Activated CD4-positive, alpha-beta memory T cell treated with anti-CD3 and anti-CD28 coated beads, Interleukin-2, amount 10 ng/mL, durations not matched to agents 7 days and 5 days (primary cell): ENCODE measurements at regions not wholly inside any gene's neighbourhood (a gene's known extent, or its start where the extent isn't known, plus 50 kb on each side); places are given as distances from the start of the nearest gene placed in this dataset.

Source experiments
- CTCF ChIA-PET: fragments of 350-600 bp; sonication (Branson Sonifier 250); formaldehyde crosslinking; loops from one replicate; lab custom pipeline; 2021; ENCODE audit warnings: antibody characterized with exemption, inconsistent platforms; lab: Charles Lee
- POLR2A ChIA-PET: fragments of 350-600 bp; sonication (Branson Sonifier 250); formaldehyde crosslinking; loops from one replicate; lab custom pipeline; 2021; ENCODE audit warnings: antibody characterized with exemption; lab: Charles Lee
- DNase-seq: peaks from one replicate; pipeline ENCODE4 v3.0.0-alpha.2; 2020
- H3K27ac Mint-ChIP-seq: one replicate; pipeline ENCODE4 v1.8.0; 2021; ENCODE audit warnings: mild to moderate bottlenecking, mixed read lengths
- H3K27me3 Mint-ChIP-seq: one replicate; pipeline ENCODE4 v1.8.0; 2021; ENCODE audit warnings: mixed read lengths
- H3K36me3 Mint-ChIP-seq: one replicate; pipeline ENCODE4 v1.8.0; 2021; ENCODE audit warnings: low read depth, mixed read lengths
- H3K4me1 Mint-ChIP-seq: one replicate; pipeline ENCODE4 v1.8.0; 2021; ENCODE audit warnings: mixed read lengths
- H3K4me3 Mint-ChIP-seq: one replicate; pipeline ENCODE4 v1.8.0; 2021; ENCODE audit warnings: mild to moderate bottlenecking, mixed read lengths
- H3K9me3 Mint-ChIP-seq: one replicate; pipeline ENCODE4 v1.8.0; 2021; ENCODE audit warnings: mixed read lengths

- ChIA-PET CTCF (interaction anchor here (2.3 kb wide), 1 partner anchor 51 kb away, joined by 6 read pairs; no protein-coding TSS in a partner anchor), POLR2A (no interaction called here)
- no peaks in the 10 kb centered on the region for H3K27me3 Mint-ChIP-seq
- no peak for DNase-seq
- no peaks in the 10 kb centered on the region for H3K36me3 Mint-ChIP-seq
- H3K4me3 Mint-ChIP-seq, result no peak overlapping the region
- no peak overlapping the region for H3K27ac Mint-ChIP-seq
- H3K4me1 Mint-ChIP-seq, result no peaks in the 10 kb centered on the region
- H3K9me3 Mint-ChIP-seq, result no peaks in the 10 kb centered on the region
These were observed 88.6 kb upstream of the PFKP start for GRCh38 chr10:2978574-2979273.

DNA sequence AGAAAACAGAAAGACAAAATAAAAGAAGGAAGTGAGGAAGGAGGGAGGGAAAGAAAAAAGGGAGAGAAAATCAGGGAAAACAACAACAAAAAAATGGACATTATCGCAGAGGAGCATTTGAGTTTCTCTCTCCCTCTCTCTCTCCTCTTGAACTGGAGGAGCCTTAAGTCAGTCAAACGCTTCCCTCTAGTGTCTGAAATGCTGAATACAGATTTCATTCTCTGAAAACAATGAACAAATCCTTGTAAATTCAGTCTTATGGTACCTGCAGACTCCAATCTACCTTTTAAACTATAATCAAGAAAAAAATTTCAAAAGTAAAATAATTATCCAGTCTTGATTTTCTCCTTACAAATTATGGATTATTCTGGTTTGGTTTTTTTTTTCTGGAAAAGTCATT lies 89.2 kb upstream of the PFKP start:
- H3K36me3 Mint-ChIP-seq, result no peaks in the 10 kb centered on the region
- no peaks in the 10 kb centered on the region for H3K27me3 Mint-ChIP-seq
- POLR2A ChIA-PET, result interaction anchor here (0.6 kb wide), 1 partner anchor 17 kb away, joined by 3 read pairs; no protein-coding TSS in a partner anchor
- no peak overlapping the region for H3K27ac Mint-ChIP-seq
- no peak overlapping the region for H3K4me3 Mint-ChIP-seq
- DNase-seq, result no peak
- no peaks in the 10 kb centered on the region for H3K9me3 Mint-ChIP-seq
- no peaks in the 10 kb centered on the region for H3K4me1 Mint-ChIP-seq
- CTCF ChIA-PET, result interaction anchor here (2.3 kb wide), 1 partner anchor 50 kb away, joined by 6 read pairs; no protein-coding TSS in a partner anchor

- POLR2A ChIA-PET, result no interaction called here
These were observed 92.7 kb upstream of the PFKP start for GRCh38 chr10:2974503-2975207.

DNA sequence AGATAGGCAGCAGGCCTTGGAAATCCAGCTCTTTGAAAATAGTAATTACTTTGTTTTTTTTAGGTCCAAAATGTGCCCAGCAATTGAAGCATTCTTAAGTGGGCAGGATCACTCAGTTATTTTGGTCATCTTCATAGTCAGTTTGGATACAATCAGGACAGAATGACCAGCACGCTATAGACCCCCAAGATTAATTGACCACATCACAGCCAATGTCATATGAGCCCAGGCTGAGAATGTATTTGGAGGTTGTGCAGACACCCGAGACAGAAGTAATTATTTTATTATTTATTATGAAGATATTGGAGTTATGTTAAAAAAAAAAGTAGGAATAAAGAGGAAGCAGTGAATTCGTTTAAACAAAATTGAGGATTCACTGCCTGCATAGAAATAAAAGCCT lies 93.3 kb upstream of the PFKP start:
- DNase-seq, result no peak
- no peaks in the 10 kb centered on the region for H3K27me3 Mint-ChIP-seq
- ChIA-PET CTCF (no interaction called here), POLR2A (no interaction called here)
- no peaks in the 10 kb centered on the region for H3K4me1 Mint-ChIP-seq
- no peak overlapping the region for H3K27ac Mint-ChIP-seq
- no peaks in the 10 kb centered on the region for H3K9me3 Mint-ChIP-seq
- H3K4me3 Mint-ChIP-seq, result no peak overlapping the region
- H3K36me3 Mint-ChIP-seq, result no peaks in the 10 kb centered on the region

More at GRCh38 chr10:2974503-2975207, 92.7 kb upstream of the PFKP start:
- Mint-ChIP-seq H3K9me3 (no peaks in the 10 kb centered on the region), H3K27ac (no peak overlapping the region), H3K36me3 (no peaks in the 10 kb centered on the region), H3K4me3 (no peak overlapping the region), H3K4me1 (no peaks in the 10 kb centered on the region), H3K27me3 (no peaks in the 10 kb centered on the region)
- no peak for DNase-seq
- CTCF ChIA-PET, result no interaction called here

GRCh38 chr10:2972810-2973209 lies 94.5 kb upstream of the PFKP start:
- H3K4me1 Mint-ChIP-seq, result no peaks in the 10 kb centered on the region

DNA sequence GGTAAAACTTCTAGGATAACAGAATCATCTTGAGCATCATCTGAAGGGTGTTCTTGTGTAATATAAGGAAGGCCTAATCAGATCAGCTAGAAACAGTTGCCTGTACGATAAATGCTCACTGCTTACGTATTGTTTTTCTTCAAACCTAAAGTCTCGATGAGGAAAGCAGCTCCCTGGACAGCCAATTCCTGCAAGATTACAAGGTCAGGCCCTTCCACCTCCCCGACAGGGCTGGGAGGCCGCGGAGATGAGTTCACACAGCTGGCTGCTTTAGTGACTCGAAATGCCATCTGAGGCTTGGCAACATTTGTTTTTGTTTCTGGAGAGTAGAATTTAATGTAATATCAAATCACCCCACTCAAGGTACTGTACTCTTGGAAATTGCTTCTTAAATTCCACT lies 95.1 kb upstream of the PFKP start:
- Mint-ChIP-seq H3K4me1 (no peaks in the 10 kb centered on the region), H3K9me3 (no peaks in the 10 kb centered on the region), H3K27ac (no peak overlapping the region), H3K36me3 (no peaks in the 10 kb centered on the region), H3K4me3 (no peak overlapping the region), H3K27me3 (no peaks in the 10 kb centered on the region)
- no peak for DNase-seq
- POLR2A ChIA-PET, result no interaction called here
- CTCF ChIA-PET, result no interaction called here

More at GRCh38 chr10:2972810-2973209, 94.5 kb upstream of the PFKP start:
- ChIA-PET CTCF (no interaction called here), POLR2A (no interaction called here)
- Mint-ChIP-seq H3K4me3 (no peak overlapping the region), H3K27ac (no peak overlapping the region), H3K9me3 (no peaks in the 10 kb centered on the region), H3K27me3 (no peaks in the 10 kb centered on the region), H3K36me3 (no peaks in the 10 kb centered on the region)
- DNase-seq, result no peak

GRCh38 chr10:2970190-2970823 lies 97.0 kb upstream of the PFKP start:
- peaks cover 5% of the 10 kb centered on the region for H3K27me3 Mint-ChIP-seq
- DNase-seq, result no peak
- CTCF ChIA-PET, result no interaction called here
- POLR2A ChIA-PET, result no interaction called here
- H3K4me1 Mint-ChIP-seq, result no peaks in the 10 kb centered on the region
- no peaks in the 10 kb centered on the region for H3K36me3 Mint-ChIP-seq
- no peak overlapping the region for H3K27ac Mint-ChIP-seq
- H3K4me3 Mint-ChIP-seq, result no peak overlapping the region
- no peaks in the 10 kb centered on the region for H3K9me3 Mint-ChIP-seq

GRCh38 chr10:2968401-2969058 lies 98.8 kb upstream of the PFKP start:
- CTCF ChIA-PET, result no interaction called here
- POLR2A ChIA-PET, result no interaction called here

GRCh38 chr10:2966134-2966533 lies 101.2 kb upstream of the PFKP start:
- peaks cover 7% of the 10 kb centered on the region for H3K27me3 Mint-ChIP-seq
- no peaks in the 10 kb centered on the region for H3K36me3 Mint-ChIP-seq
- ChIA-PET CTCF (no interaction called here), POLR2A (no interaction called here)
- DNase-seq, result no peak
- no peaks in the 10 kb centered on the region for H3K9me3 Mint-ChIP-seq
- no peak overlapping the region for H3K27ac Mint-ChIP-seq
- no peak overlapping the region for H3K4me3 Mint-ChIP-seq
- H3K4me1 Mint-ChIP-seq, result no peaks in the 10 kb centered on the region

More at GRCh38 chr10:2968401-2969058, 98.8 kb upstream of the PFKP start:
- Mint-ChIP-seq H3K4me1 (no peaks in the 10 kb centered on the region), H3K9me3 (no peaks in the 10 kb centered on the region), H3K27me3 (peaks cover 5% of the 10 kb centered on the region), H3K27ac (no peak overlapping the region), H3K36me3 (no peaks in the 10 kb centered on the region), H3K4me3 (no peak overlapping the region)
- DNase-seq, result no peak

DNA sequence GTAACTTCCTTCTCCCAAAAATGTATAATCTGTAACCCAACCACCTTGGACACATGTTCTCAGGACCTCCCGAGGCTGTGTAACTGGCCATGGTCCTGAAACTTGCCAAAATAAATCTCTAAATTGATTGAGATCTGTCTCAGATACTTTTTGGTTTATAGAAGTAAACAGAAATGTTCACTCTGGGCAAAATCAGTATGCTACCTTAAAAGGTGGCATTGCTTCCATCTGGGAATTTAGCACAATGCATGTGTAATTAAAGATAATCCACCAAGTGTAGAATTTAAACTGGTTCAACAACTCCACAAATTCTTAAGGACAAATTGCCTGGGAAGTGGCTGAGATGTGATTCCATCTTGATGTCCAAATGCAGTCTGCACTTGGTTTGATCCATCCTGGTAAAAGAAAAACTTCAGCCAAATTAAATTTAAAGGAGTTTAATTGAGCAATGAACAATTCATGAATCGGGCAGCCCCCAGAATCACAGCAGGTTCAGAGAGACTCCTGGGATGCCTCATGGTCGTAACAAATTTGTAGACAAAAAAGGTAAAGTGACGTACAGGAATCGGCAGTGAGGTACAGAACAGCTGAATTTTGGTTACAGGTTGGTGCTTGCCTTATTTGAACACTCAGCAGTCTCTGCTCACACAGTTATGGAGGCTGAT lies 102.6 kb upstream of the PFKP start:
- ChIA-PET CTCF (no interaction called here), POLR2A (no interaction called here)
- Mint-ChIP-seq H3K9me3 (no peaks in the 10 kb centered on the region), H3K27me3 (peaks cover 7% of the 10 kb centered on the region), H3K4me3 (no peak overlapping the region), H3K36me3 (no peaks in the 10 kb centered on the region), H3K27ac (no peak overlapping the region), H3K4me1 (no peaks in the 10 kb centered on the region)
- no peak for DNase-seq

- ChIA-PET CTCF (interaction anchor here (0.6 kb wide), 1 partner anchor 1187 kb away, joined by 3 read pairs; no protein-coding TSS in a partner anchor), POLR2A (no interaction called here)
- no peaks in the 10 kb centered on the region for H3K4me1 Mint-ChIP-seq
- no peak overlapping the region for H3K4me3 Mint-ChIP-seq
- H3K36me3 Mint-ChIP-seq, result no peaks in the 10 kb centered on the region
- DNase-seq, result no peak
- H3K27ac Mint-ChIP-seq, result no peak overlapping the region
- H3K27me3 Mint-ChIP-seq, result peaks cover 7% of the 10 kb centered on the region
- H3K9me3 Mint-ChIP-seq, result no peaks in the 10 kb centered on the region
These were observed 103.3 kb upstream of the PFKP start for GRCh38 chr10:2963889-2964631.

DNA sequence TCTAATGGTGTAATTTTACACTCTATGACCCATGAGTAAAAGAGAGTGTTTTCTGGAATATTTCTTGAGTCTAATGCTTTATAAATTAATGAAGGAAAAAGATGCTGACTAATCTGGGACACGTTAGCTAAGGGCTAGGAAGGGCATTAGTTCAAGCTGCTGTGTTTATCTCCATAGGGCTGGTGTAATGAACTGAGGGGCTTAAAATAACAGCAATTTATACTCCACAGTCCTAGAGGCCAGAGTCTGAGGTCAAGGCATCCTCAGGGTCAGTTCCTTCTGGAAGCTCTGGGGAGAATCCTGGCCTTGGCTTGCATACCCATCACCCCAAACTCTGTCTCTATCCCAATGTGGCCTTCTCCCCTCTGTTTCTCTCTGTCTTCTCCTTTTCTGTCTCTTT lies 105.2 kb upstream of the PFKP start:
- Mint-ChIP-seq H3K27ac (no peak overlapping the region), H3K27me3 (peaks cover 7% of the 10 kb centered on the region), H3K4me3 (no peak overlapping the region), H3K36me3 (no peaks in the 10 kb centered on the region), H3K9me3 (peaks cover 2% of the 10 kb centered on the region), H3K4me1 (no peaks in the 10 kb centered on the region)
- no peak for DNase-seq
- ChIA-PET CTCF (no interaction called here), POLR2A (no interaction called here)
